ENCODE measurements at regions not wholly inside any gene's neighbourhood (a gene's known extent, or its start where the extent isn't known, plus 50 kb on each side); places are given as distances from the start of the nearest gene placed in this dataset.

DNA sequence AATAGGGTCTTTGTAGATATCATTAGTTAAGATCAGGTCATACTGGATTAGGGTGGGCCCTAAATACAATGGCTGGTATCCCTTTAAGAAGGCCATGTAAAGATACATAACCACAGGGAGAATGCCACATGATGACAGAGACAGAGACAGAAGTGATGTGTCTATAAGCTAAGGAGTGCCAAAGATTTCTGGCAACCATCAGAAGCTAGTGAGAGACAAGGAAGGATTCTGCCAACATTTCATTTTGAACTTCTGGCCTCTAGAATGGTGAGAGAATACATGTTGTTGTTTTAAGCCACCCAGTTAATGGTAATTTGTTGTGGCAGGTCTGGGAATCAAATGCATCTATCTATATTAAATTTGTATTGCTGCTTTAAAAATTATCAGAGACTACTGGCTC, 185.5 kb upstream of the CYRIA start:
- TF ChIP-seq, protein P1, sequence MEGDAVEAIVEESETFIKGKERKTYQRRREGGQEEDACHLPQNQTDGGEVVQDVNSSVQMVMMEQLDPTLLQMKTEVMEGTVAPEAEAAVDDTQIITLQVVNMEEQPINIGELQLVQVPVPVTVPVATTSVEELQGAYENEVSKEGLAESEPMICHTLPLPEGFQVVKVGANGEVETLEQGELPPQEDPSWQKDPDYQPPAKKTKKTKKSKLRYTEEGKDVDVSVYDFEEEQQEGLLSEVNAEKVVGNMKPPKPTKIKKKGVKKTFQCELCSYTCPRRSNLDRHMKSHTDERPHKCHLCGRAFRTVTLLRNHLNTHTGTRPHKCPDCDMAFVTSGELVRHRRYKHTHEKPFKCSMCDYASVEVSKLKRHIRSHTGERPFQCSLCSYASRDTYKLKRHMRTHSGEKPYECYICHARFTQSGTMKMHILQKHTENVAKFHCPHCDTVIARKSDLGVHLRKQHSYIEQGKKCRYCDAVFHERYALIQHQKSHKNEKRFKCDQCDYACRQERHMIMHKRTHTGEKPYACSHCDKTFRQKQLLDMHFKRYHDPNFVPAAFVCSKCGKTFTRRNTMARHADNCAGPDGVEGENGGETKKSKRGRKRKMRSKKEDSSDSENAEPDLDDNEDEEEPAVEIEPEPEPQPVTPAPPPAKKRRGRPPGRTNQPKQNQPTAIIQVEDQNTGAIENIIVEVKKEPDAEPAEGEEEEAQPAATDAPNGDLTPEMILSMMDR (IDR thresholded peaks at IDR 0.05 in 2 of 3, conservative IDR thresholded peaks at IDR 0.05 in 1 of 3; ENCODE audit: borderline replicate concordance in 1 of 3, insufficient read depth in 1 of 3, low read depth in 2 of 3, low read length in 2 of 3), result no peak
- no peak for TF ChIP-seq POLR2AphosphoS5 (IDR thresholded peaks at IDR 0.05; ENCODE audit: low read depth, low read length)
- TF ChIP-seq, protein P2, sequence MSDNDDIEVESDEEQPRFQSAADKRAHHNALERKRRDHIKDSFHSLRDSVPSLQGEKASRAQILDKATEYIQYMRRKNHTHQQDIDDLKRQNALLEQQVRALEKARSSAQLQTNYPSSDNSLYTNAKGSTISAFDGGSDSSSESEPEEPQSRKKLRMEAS (IDR thresholded peaks at IDR 0.05), result no peak

All from HCT116 (cell line).